Fibroblast of pulmonary artery (primary cell): ENCODE measurements at regions not wholly inside any gene's neighbourhood (a gene's known extent, or its start where the extent isn't known, plus 50 kb on each side); places are given as distances from the start of the nearest gene placed in this dataset.

Experiments
- DNase-seq: peaks from one replicate; pipeline ENCODE4 v3.0.0-alpha.2; 2010; ENCODE audit warnings: low read depth
- H3K4me3 ChIP-seq: replicated peaks from 2 replicates; pipeline ENCODE4 v1.5.1; 2011; ENCODE audit warnings: low read depth, mild to moderate bottlenecking, control low read depth, low read length, moderate library complexity
- CTCF ChIP-seq: IDR thresholded peaks from 2 replicates; pipeline ENCODE4 v1.5.1; 2011; ENCODE audit warnings: mild to moderate bottlenecking, control low read depth, low read length, inconsistent platforms; ENCODE audit errors: missing control alignments

GRCh38 chr3:42037318-42037945 lies 53.7 kb upstream of the TRAK1 start:
- TF ChIP-seq CTCF, result no peak
- H3K4me3 ChIP-seq, result no peak overlapping the region
- no peak for DNase-seq

- TF ChIP-seq CTCF, result no peak
These were observed 54.7 kb upstream of the TRAK1 start for GRCh38 chr3:42036483-42036823.

GRCh38 chr3:42035816-42036482 lies 55.2 kb upstream of the TRAK1 start:
- no peak overlapping the region for H3K4me3 ChIP-seq
- TF ChIP-seq CTCF, result no peak
- DNase-seq, result no peak

More at GRCh38 chr3:42036483-42036823, 54.7 kb upstream of the TRAK1 start:
- peak; percentile 92 for DNase-seq
- H3K4me3 ChIP-seq, result no peak overlapping the region

- no peak overlapping the region for H3K4me3 ChIP-seq
- no peak for TF ChIP-seq CTCF
- DNase-seq, result no peak
These were observed 56.1 kb upstream of the TRAK1 start for GRCh38 chr3:42035007-42035406.

GRCh38 chr3:42033741-42034140 lies 57.4 kb upstream of the TRAK1 start:
- no peak overlapping the region for H3K4me3 ChIP-seq
- TF ChIP-seq CTCF, result no peak
- DNase-seq, result no peak

GRCh38 chr3:42032693-42033349 lies 58.3 kb upstream of the TRAK1 start:
- no peak for TF ChIP-seq CTCF
- DNase-seq, result peak; percentile 97

More at GRCh38 chr3:42032693-42033349, 58.3 kb upstream of the TRAK1 start:
- no peak overlapping the region for H3K4me3 ChIP-seq
